ENCODE measurements at regions not wholly inside any gene's neighbourhood (a gene's known extent, or its start where the extent isn't known, plus 50 kb on each side); places are given as distances from the start of the nearest gene placed in this dataset.

DNA sequence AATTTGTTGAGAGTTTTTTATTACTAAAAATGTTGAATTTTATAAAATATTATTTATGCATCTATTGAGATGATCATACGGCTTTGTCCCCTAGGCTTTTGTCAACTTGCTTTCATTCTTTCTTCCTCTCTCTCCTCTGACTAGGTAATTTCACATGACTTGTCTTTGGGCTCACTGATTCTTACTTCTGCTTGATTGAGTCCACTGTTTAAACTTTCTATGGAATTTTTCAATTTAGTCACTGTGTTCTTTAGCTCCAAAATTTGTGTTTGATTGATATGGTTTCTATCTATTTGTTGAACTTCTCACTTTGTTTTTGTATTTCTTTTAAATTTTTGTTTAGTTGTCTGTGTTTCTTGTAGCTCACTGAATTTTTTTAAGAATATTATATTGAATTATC is 65.9 kb upstream of the PTPRZ1 start:
- WGBS, 2 experiments (ENCODE audit: extremely low coverage in 2 of 2, insufficient read length in 1 of 2) = no CpG with 5 or more reads among the region's 1 CpG
- Histone ChIP-seq H2BK5ac (ENCODE audit: low read depth, low read length, poor library complexity, severe bottlenecking) (no peak overlapping the region), H3K9me1 (ENCODE audit: insufficient read depth, low read length) (no peaks in the 10 kb centered on the region), H3K9me3 (ENCODE audit: control insufficient read depth, insufficient read depth, low read length) (no peaks in the 10 kb centered on the region), H3K27me3 (ENCODE audit: control insufficient read depth, insufficient read depth, low read length) (no peaks in the 10 kb centered on the region), H3K4me3 (ENCODE audit: insufficient read depth, low read depth, low read length) (no peak overlapping the region), H3K4me2 (ENCODE audit: low read depth, low read length) (no peak overlapping the region), H3K14ac (replicated peaks; ENCODE audit: low read depth, low read length) (no peak overlapping the region), H3K23ac (ENCODE audit: low read depth, low read length) (no peak overlapping the region), H3K79me1 (ENCODE audit: low read depth in 1 of 2, low read length in 2 of 2) (no peaks in the 10 kb centered on the region), H4K8ac (ENCODE audit: low read depth in 2 of 2, low read length in 2 of 2) (no peak overlapping the region), H2BK15ac (ENCODE audit: low read depth, low read length) (no peak overlapping the region), H4K91ac (ENCODE audit: insufficient read depth, low read depth, low read length) (no peak overlapping the region), H4K20me1 (ENCODE audit: insufficient read depth, low read length) (no peaks in the 10 kb centered on the region), H2BK20ac (ENCODE audit: low read depth, low read length) (no peak overlapping the region), H3K27ac (ENCODE audit: insufficient read depth, low read length) (no peak overlapping the region), H3K36me3 (ENCODE audit: control insufficient read depth, insufficient read depth, low read length) (no peaks in the 10 kb centered on the region), H2AK5ac (ENCODE audit: low read depth, low read length) (no peak overlapping the region), H2BK120ac (ENCODE audit: low read depth, low read length) (no peak overlapping the region), H3K56ac (ENCODE audit: extremely low read depth, insufficient read depth, low read length) (no peak overlapping the region), H3K18ac (ENCODE audit: low read depth, low read length) (no peak overlapping the region), H4K5ac (ENCODE audit: low read depth, low read length) (no peak overlapping the region), H3K4ac (ENCODE audit: low read depth, low read length) (no peak overlapping the region), H2AK9ac (replicated peaks; ENCODE audit: low read depth, low read length, poor library complexity) (no peak overlapping the region), H2AFZ (replicated peaks; ENCODE audit: low read length, poor library complexity) (no peak overlapping the region), H3K4me1 (ENCODE audit: control insufficient read depth, insufficient read depth, low read length) (no peaks in the 10 kb centered on the region), H3K9ac (ENCODE audit: low read depth, low read length) (no peak overlapping the region)
- in situ Hi-C loops (cut with MboI; ENCODE audit: low sequenced_read_pairs) (no loop called here), dilution Hi-C loops (cut with HindIII; ENCODE audit: low sequenced_read_pairs, unreplicated experiment) (no loop called here), intact Hi-C loops (cut with micrococcal nuclease) (no loop called here)
- no peak for TF ChIP-seq MAZ (IDR thresholded peaks at IDR 0.05; ENCODE audit: borderline replicate concordance, low read depth, low read length)
- no peak for TF ChIP-seq USF2 (IDR thresholded peaks at IDR 0.05; ENCODE audit: low read depth, low read length)
- TF ChIP-seq ELK1 (IDR thresholded peaks at IDR 0.05; ENCODE audit: borderline replicate concordance, low read depth, low read length) = no peak
- no peak for TF ChIP-seq CHD1 (IDR thresholded peaks at IDR 0.05; ENCODE audit: low read depth, low read length)
- TF ChIP-seq BHLHE40 (IDR thresholded peaks at IDR 0.05; ENCODE audit: low read depth, low read length) = no peak
- no peak for TF ChIP-seq CTCF (conservative IDR thresholded peaks at IDR 0.05; ENCODE audit: low read depth, low read length)
- CTCF ChIA-PET = no interaction called here
- ATAC-seq (ENCODE audit: low read depth) (no peak), DNase-seq (no peak)
- POLR2A ChIA-PET (ENCODE audit: unreplicated experiment) = no interaction called here
- no TSS peak for BruUV-seq (replicated peaks)

All from IMR-90 (cell line).